Smooth muscle cell (in vitro differentiated cells): ENCODE measurements at regions not wholly inside any gene's neighbourhood (a gene's known extent, or its start where the extent isn't known, plus 50 kb on each side); places are given as distances from the start of the nearest gene placed in this dataset.
"Not testable (repeated sequence)": the region's sequence is repeated elsewhere in the genome, so short reads cannot be mapped to it uniquely, and the experiment has no call there.

Experiments
- DNase-seq: peaks from one replicate; lab custom pipeline; 2025; ENCODE audit not compliant: unreplicated experiment; lab: John Stamatoyannopoulos, UW
- H2AFZ ChIP-seq: fragments of 200-600 bp; sonication (generic); 2 replicates; pipeline ENCODE4 v1.6.0; 2016; ENCODE audit warnings: antibody characterized with exemption, low read depth, mild to moderate bottlenecking
- H3F3A ChIP-seq: fragments of 200-600 bp; sonication (generic); 2 replicates; pipeline ENCODE4 v1.6.0; 2017; ENCODE audit warnings: antibody characterized with exemption, low read depth
- H3K27ac ChIP-seq: fragments of 200-600 bp; sonication (generic); 2 replicates; pipeline ENCODE4 v1.5.1; 2016; ENCODE audit warnings: low read depth, mild to moderate bottlenecking
- H3K27me3 ChIP-seq: fragments of 200-600 bp; sonication (generic); 2 replicates; pipeline ENCODE4 v1.6.1; 2016; ENCODE audit warnings: low read depth, mild to moderate bottlenecking
- H3K36me3 ChIP-seq: fragments of 200-600 bp; sonication (generic); 2 replicates; pipeline ENCODE4 v1.5.1; 2016; ENCODE audit warnings: low read depth
- H3K4me1 ChIP-seq: fragments of 200-600 bp; sonication (generic); 2 replicates; pipeline ENCODE4 v1.5.1; 2016; ENCODE audit warnings: low read depth
- H3K4me2 ChIP-seq: fragments of 200-600 bp; sonication (generic); 2 replicates; pipeline ENCODE4 v1.6.0; 2016; ENCODE audit warnings: mild to moderate bottlenecking
- H3K4me3 ChIP-seq: fragments of 200-600 bp; sonication (generic); 2 replicates; pipeline ENCODE4 v1.5.1; 2016; ENCODE audit warnings: mild to moderate bottlenecking
- H3K79me2 ChIP-seq: fragments of 200-600 bp; sonication (generic); 2 replicates; pipeline ENCODE4 v1.6.0; 2016; ENCODE audit warnings: low read depth, mild to moderate bottlenecking
- H3K9ac ChIP-seq: fragments of 200-600 bp; sonication (generic); 2 replicates; pipeline ENCODE4 v1.6.0; 2016; ENCODE audit warnings: low read depth
- H3K9me3 ChIP-seq: fragments of 200-600 bp; sonication (generic); replicated peaks from 2 replicates; pipeline ENCODE4 v1.5.1; 2016; ENCODE audit warnings: low read depth
- H4K20me1 ChIP-seq: fragments of 200-600 bp; sonication (generic); 2 replicates; pipeline ENCODE4 v1.6.0; 2016; ENCODE audit warnings: low read depth
- CTCF ChIP-seq: fragments of 200-600 bp; sonication (generic); IDR thresholded peaks from 2 replicates; pipeline ENCODE4 v1.5.1; 2017; ENCODE audit warnings: borderline replicate concordance, mild to moderate bottlenecking, antibody characterized with exemption; ENCODE audit not compliant: insufficient read depth, poor library complexity, severe bottlenecking
- WGBS: methylation state at CpG from one replicate; pipeline ENCODE4 v1.1.7; 2016; ENCODE audit warnings: low lambda C conversion rate; 5-methylcytosine and 5-hydroxymethylcytosine counted together

DNA sequence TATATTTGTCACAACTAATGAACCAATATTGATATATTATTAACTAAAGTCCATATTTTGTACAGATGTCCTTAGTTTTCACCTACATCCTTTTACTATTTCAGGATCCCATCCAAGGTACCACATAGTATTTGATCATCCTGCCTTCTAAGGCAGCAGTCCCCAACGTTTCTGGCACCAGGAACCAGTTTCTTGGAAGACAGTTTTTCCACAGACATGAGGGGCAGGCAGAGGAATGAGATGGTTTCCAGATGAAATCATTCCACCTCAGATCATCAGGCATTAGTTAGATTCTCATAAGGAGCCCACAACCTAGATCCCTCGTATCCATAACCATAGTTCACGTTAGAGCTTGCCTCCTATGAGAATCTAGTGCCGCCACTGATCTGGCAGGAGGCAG is 82.8 kb upstream of the BCL2L14 start:
- Histone ChIP-seq H3K9me3 (no peaks in the 10 kb centered on the region), H3K4me3 (no peak overlapping the region), H3K4me2 (no peak overlapping the region), H3K9ac (no peak overlapping the region), H3F3A (peaks cover 5% of the 10 kb centered on the region), H4K20me1 (no peaks in the 10 kb centered on the region), H3K4me1 (no peaks in the 10 kb centered on the region), H3K79me2 (no peaks in the 10 kb centered on the region), H3K27me3 (no peaks in the 10 kb centered on the region), H3K27ac (no peak overlapping the region), H3K36me3 (no peaks in the 10 kb centered on the region), H2AFZ (peak overlapping the region; percentile 5)
- WGBS = 50% methylated on average over 4 of the region's 4 CpGs
- no peak for TF ChIP-seq CTCF
- no peak for DNase-seq

DNA sequence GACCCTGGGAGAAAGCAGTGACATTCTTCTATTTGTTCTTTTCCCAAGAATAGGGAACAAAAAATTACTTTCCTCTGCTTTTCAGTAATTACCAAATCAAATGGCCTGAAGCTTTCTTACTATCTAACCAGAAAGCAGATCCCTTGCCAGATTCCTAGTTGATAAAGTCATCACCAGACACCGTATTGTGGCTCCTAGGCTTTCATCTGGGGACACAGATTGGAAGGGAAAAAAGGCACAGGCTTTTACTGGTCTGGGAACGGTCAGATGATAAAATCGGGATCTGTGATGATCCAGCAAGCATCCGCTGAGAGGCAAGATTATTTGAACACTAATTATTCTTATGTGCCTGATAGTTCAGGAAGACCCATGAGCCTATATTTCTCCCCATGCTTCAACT is 79.1 kb upstream of the BCL2L14 start:
- DNase-seq = no peak

GRCh38 chr12:11992515-11992914 is 78.2 kb upstream of the BCL2L14 start:
- H3K9ac ChIP-seq = no peak overlapping the region
- TF ChIP-seq CTCF = no peak
- H3K4me2 ChIP-seq = no peak overlapping the region
- WGBS = 93% methylated on average over 3 of the region's 3 CpGs
- H3K27me3 ChIP-seq = no peaks in the 10 kb centered on the region
- peaks cover 5% of the 10 kb centered on the region for H3F3A ChIP-seq
- peak overlapping the region; percentile 61 for H2AFZ ChIP-seq
- no peak overlapping the region for H3K4me3 ChIP-seq
- H3K36me3 ChIP-seq = no peaks in the 10 kb centered on the region
- H3K79me2 ChIP-seq = no peaks in the 10 kb centered on the region
- no peaks in the 10 kb centered on the region for H3K4me1 ChIP-seq
- no peaks in the 10 kb centered on the region for H4K20me1 ChIP-seq
- no peak overlapping the region for H3K27ac ChIP-seq
- H3K9me3 ChIP-seq = no peaks in the 10 kb centered on the region
- no peak for DNase-seq

More for the DNA sequence above, 79.1 kb upstream of the BCL2L14 start:
- 0% methylated on average over 4 of the region's 4 CpGs for WGBS
- Histone ChIP-seq H3K9ac (no peak overlapping the region), H3K4me2 (peak overlapping the region; percentile 30), H3K27me3 (no peaks in the 10 kb centered on the region), H3K79me2 (no peaks in the 10 kb centered on the region), H3K27ac (peak overlapping the region; percentile 9), H2AFZ (peak overlapping the region; percentile 61), H3K9me3 (no peaks in the 10 kb centered on the region), H4K20me1 (no peaks in the 10 kb centered on the region), H3F3A (peaks cover 5% of the 10 kb centered on the region), H3K36me3 (no peaks in the 10 kb centered on the region), H3K4me1 (no peaks in the 10 kb centered on the region), H3K4me3 (no peak overlapping the region)
- no peak for TF ChIP-seq CTCF

DNA sequence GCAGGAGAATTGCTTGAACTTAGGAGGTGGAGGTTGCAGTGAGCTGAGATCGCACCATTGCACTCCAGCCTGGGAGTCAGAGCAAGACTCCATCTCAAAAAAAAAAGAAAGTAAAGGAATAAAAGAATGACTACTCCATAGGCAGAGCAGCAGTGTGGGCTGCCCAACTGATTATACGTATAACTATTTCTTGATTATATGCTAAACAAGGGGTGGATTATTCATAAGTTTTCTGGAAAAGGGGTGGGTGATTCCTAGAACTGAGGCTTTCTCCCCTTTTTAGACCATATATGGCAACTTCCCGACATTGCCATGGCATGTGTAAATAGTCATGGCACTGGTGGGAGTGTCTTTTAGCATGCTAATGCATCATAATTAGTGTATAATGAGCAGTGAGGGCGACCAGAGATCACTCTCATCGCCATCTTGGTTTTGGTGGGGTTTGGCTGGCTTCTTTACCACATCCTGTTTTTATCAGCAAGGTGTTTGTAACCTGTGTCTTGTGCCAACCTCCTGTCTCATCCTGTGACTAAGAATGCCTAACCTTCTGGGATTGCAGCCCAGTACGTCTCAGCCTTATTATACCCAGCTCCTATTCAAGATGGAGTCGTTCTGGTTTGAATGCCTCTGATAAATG is 72.3 kb upstream of the BCL2L14 start:
- WGBS = 91% methylated on average over 7 of the region's 7 CpGs
- not testable (repeated sequence) for H3K27me3 ChIP-seq, H3K9ac ChIP-seq, H4K20me1 ChIP-seq, H3F3A ChIP-seq, DNase-seq, H3K9me3 ChIP-seq, H3K79me2 ChIP-seq, H3K4me1 ChIP-seq, H2AFZ ChIP-seq, H3K27ac ChIP-seq, H3K36me3 ChIP-seq, H3K4me3 ChIP-seq, H3K4me2 ChIP-seq
